ENCODE measurements at regions not wholly inside any gene's neighbourhood (a gene's known extent, or its start where the extent isn't known, plus 50 kb on each side); places are given as distances from the start of the nearest gene placed in this dataset.

DNA sequence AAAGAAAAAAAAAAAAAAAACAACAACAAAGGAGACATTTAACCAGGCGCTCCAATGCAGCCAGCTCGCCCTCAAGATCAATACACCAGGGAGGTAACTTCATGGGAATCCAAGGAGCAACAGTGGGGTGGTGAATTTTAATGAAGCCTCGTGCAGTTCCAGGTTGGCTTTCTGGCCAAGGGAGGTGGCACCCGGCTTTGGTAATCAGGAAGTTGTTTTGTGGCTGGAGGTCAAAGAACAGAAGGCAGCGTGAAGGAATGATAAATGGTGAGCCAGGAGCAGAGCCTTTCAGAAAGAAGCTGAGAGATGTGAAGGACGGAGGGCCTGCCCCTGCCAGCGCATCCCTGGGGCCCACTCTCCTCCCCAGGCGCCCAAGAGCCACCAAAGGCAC is 188.2 kb upstream of the TSC22D1 start (continued):
- TF ChIP-seq, protein P1, sequence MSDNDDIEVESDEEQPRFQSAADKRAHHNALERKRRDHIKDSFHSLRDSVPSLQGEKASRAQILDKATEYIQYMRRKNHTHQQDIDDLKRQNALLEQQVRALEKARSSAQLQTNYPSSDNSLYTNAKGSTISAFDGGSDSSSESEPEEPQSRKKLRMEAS (IDR thresholded peaks at IDR 0.05), result 0 out of 2 replicates have a peak, but pooled peaks have one; percentile 16

GRCh38 chr13:44763615-44764301 is 187.6 kb upstream of the TSC22D1 start:
- ATAC-seq, result peak; percentile 56
- POLR2A ChIA-PET, result interaction anchor here (0.7 kb wide), 1 partner anchor 241 kb away, joined by 3 read pairs; no protein-coding TSS in a partner anchor
- Histone ChIP-seq H3K4me2 (ENCODE audit: low read depth, low read length) (peak overlapping the region; percentile 77), H4K20me1 (ENCODE audit: insufficient read depth, low read length) (no peaks in the 10 kb centered on the region), H3K4me3 (replicated peaks in 1 of 3; ENCODE audit: insufficient read depth in 1 of 3, low read depth in 2 of 3, low read length in 3 of 3) (no peak overlapping the region; a peak in 1 of 6 replicates), H3K9me3 (ENCODE audit: low read length) (no peaks in the 10 kb centered on the region), H3K79me2 (ENCODE audit: insufficient read depth, low read length) (no peaks in the 10 kb centered on the region), H2AFZ (ENCODE audit: low read length) (no peak overlapping the region), H3K9ac (ENCODE audit: insufficient read depth, low read depth, low read length) (no peak overlapping the region), H3K27ac (ENCODE audit: extremely low read length, insufficient read depth, low read length) (peak overlapping the region; percentile 19), H3K27me3 (ENCODE audit: control insufficient read depth in 1 of 2, insufficient read depth in 2 of 2, low read length in 2 of 2) (no peaks in the 10 kb centered on the region), H3K36me3 (replicated peaks in 1 of 2; ENCODE audit: control insufficient read depth in 1 of 2, insufficient read depth in 2 of 2, low read length in 2 of 2) (no peaks in the 10 kb centered on the region), H3K4me1 (ENCODE audit: insufficient read depth, low read length) (peaks cover 44% of the 10 kb centered on the region)
- FAIRE-seq, result no peak
- DNase-seq (ENCODE audit: low spot score), result no peak
- in situ Hi-C loops (cut with HindIII; ENCODE audit: extremely low pct_ligation_motif_present, low pct_unique_long_range_greater_than_20kb) (no loop called here), intact Hi-C loops (cut with micrococcal nuclease; ENCODE audit: unreplicated experiment) (no loop called here)
- CTCF ChIA-PET (ENCODE audit: low intra/inter-chr PET ratio, low total read pairs), result no interaction called here
- BruUV-seq (replicated peaks), result no TSS peak
- WGBS (ENCODE audit: low lambda C conversion rate), result 24% methylated on average over 9 of the region's 11 CpGs
- TF ChIP-seq KLF9 (CRISPR knock-in tag; IDR thresholded peaks at IDR 0.05; ENCODE audit: low read depth) (no peak), ZSCAN25 (CRISPR knock-in tag; IDR thresholded peaks at IDR 0.05) (no peak), CTCF (CRISPR knock-in tag; IDR thresholded peaks at IDR 0.05) (0 out of 2 replicates have a peak, but pooled peaks have one; percentile 7)

GRCh38 chr13:44762911-44763310 is 186.8 kb upstream of the TSC22D1 start:
- 75% methylated on average over 1 of the region's 1 CpG for WGBS (ENCODE audit: low lambda C conversion rate)
- no peaks in the 10 kb centered on the region for H4K20me1 ChIP-seq (ENCODE audit: insufficient read depth, low read length)
- in situ Hi-C loops (cut with HindIII; ENCODE audit: extremely low pct_ligation_motif_present, low pct_unique_long_range_greater_than_20kb) (no loop called here), intact Hi-C loops (cut with micrococcal nuclease; ENCODE audit: unreplicated experiment) (no loop called here)
- CTCF ChIA-PET (ENCODE audit: low intra/inter-chr PET ratio, low total read pairs), result no interaction called here
- no peak overlapping the region for H3K4me3 ChIP-seq (replicated peaks in 1 of 3; ENCODE audit: insufficient read depth in 1 of 3, low read depth in 2 of 3, low read length in 3 of 3)
- no peaks in the 10 kb centered on the region for H3K27me3 ChIP-seq (ENCODE audit: control insufficient read depth in 1 of 2, insufficient read depth in 2 of 2, low read length in 2 of 2)
- no TSS peak for BruUV-seq (replicated peaks)
- no peak overlapping the region for H2AFZ ChIP-seq (ENCODE audit: low read length)
- FAIRE-seq (no peak), ATAC-seq (no peak), DNase-seq (ENCODE audit: low spot score) (no peak)
- no peak overlapping the region for H3K9ac ChIP-seq (ENCODE audit: insufficient read depth, low read depth, low read length)
- H3K9me3 ChIP-seq (ENCODE audit: low read length), result no peaks in the 10 kb centered on the region
- no peak overlapping the region for H3K27ac ChIP-seq (ENCODE audit: extremely low read length, insufficient read depth, low read length)
- H3K4me2 ChIP-seq (ENCODE audit: low read depth, low read length), result no peak overlapping the region
- H3K4me1 ChIP-seq (ENCODE audit: insufficient read depth, low read length), result peaks cover 44% of the 10 kb centered on the region
- no peaks in the 10 kb centered on the region for H3K79me2 ChIP-seq (ENCODE audit: insufficient read depth, low read length)
- H3K36me3 ChIP-seq (replicated peaks in 1 of 2; ENCODE audit: control insufficient read depth in 1 of 2, insufficient read depth in 2 of 2, low read length in 2 of 2), result no peaks in the 10 kb centered on the region
- POLR2A ChIA-PET, result no interaction called here
- TF ChIP-seq PHF20 (CRISPR knock-in tag; IDR thresholded peaks at IDR 0.05) (no peak), ZNF639 (CRISPR knock-in tag; conservative IDR thresholded peaks at IDR 0.05) (no peak), ZKSCAN8 (CRISPR knock-in tag; IDR thresholded peaks at IDR 0.05; ENCODE audit: borderline replicate concordance) (no peak), ARNT (IDR thresholded peaks at IDR 0.05) (no peak), KDM2A (CRISPR knock-in tag; IDR thresholded peaks at IDR 0.05; ENCODE audit: borderline replicate concordance, low read depth) (no peak), HDAC1 (CRISPR knock-in tag; IDR thresholded peaks at IDR 0.05) (no peak), ZNF468 (CRISPR knock-in tag; IDR thresholded peaks at IDR 0.05) (no peak), KLF6 (CRISPR knock-in tag; IDR thresholded peaks at IDR 0.05) (no peak), CTCF (CRISPR knock-in tag; IDR thresholded peaks at IDR 0.05) (no peak)
